Endometrium (tissue), 2 donors: ENCODE measurements at regions not wholly inside any gene's neighbourhood (a gene's known extent, or its start where the extent isn't known, plus 50 kb on each side); places are given as distances from the start of the nearest gene placed in this dataset.
"Not testable (repeated sequence)": the region's sequence is repeated elsewhere in the genome, so short reads cannot be mapped to it uniquely, and the experiment has no call there.

ENCODE experiments used
- FAIRE-seq: peaks from 2 replicates; lab custom pipeline; 2012; peaks lifted over from hg19 to GRCh38; lab: Jason Lieb, UNC
- donor health status: control.
- donor health status: control.

DNA sequence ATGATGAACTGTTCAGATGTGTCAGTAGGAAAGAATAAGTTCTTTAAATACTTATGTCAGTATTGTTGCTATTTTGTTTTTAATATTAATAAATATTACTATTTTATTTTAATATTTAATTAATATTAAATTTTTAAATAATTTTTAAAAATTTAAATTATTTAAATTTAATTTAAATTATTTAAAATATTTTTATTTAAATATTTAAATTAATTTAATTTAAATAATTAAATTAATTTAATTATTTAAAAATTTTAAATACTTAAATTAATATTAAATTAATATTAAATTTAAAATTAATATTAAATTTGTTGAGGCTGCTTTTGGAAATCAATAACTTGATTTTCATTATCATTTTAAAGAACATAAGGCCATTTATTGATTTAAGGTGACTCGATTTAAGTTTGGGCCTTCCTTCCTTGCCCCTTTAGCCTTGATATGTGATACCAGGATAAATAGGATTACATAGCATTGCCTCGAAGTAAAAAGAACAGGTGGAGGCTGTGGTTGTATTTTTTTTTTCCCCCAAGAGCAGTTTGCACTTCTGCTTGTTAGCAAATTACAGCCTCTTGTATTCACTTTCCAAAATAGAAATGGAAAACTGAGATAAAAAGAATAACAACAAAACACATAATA, 915.2 kb downstream of the TTLL7 start:
- FAIRE-seq = peak; percentile 96

- no peak for FAIRE-seq
These were observed 921.5 kb downstream of the TTLL7 start for GRCh38 chr1:83077411-83077810.

DNA sequence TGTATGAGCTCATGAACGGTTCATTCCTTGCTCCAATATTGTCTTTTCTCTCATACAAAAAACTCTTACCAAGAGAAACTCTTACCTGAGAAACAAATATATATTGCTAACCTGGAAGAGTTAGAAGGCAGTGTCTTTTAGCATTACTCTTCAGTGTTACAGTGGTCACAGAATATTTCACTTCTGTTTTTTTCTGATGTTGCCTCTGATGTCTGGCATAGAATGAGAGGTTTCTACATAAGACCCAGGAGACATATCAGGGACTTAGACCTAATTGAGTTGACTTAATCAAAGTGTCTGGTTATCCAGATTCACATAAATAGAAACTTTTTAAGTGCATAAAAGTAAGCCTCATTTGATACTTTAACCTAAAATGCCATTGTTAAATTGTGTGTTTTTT, 923.8 kb downstream of the TTLL7 start:
- FAIRE-seq = no peak

GRCh38 chr1:83067954-83068353, 931.0 kb downstream of the TTLL7 start:
- no peak for FAIRE-seq

- FAIRE-seq = no peak
These were observed 932.8 kb downstream of the TTLL7 start for GRCh38 chr1:83065952-83066727.

- no peak for FAIRE-seq
These were observed 934.2 kb downstream of the TTLL7 start for GRCh38 chr1:83064589-83065242.

DNA sequence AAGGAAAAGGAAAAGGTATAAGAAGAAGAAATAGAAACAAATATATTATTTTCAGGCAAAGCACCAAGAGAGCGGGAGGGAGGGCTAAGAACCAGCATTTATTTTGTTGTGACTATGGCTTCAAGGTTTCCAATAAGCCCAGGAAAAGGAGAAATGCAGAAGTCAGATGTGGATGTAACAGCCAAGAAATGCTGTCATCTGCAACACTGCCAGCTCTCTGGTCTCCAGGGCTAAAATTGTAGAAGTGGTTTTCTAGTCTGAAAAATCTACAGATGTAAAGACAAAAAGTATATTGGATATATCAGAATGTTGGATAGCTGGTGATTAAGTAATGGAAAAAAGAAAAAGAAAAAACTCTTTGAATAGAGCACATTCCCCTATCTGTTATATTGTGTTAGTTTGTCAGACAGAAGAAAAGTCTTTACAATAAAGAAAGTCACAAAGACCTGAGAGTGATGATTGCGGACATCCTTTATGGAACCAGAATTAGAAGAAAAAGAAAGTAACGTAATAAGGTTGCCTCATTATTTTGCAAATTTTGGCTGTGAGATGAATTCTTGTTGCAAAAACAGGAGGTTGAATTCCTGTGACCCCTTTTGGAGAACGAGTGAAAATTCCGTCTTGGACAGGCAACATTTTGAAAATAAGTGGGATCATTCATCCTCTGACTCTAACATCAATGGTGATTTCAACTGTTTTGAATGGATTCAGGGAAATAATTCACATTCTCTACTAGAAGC, 938.1 kb downstream of the TTLL7 start:
- FAIRE-seq = no peak

GRCh38 chr1:83060221-83060620, 938.7 kb downstream of the TTLL7 start:
- no peak for FAIRE-seq

GRCh38 chr1:83058327-83058726, 940.6 kb downstream of the TTLL7 start:
- no peak for FAIRE-seq

GRCh38 chr1:83055391-83056170, 943.4 kb downstream of the TTLL7 start:
- no peak for FAIRE-seq

DNA sequence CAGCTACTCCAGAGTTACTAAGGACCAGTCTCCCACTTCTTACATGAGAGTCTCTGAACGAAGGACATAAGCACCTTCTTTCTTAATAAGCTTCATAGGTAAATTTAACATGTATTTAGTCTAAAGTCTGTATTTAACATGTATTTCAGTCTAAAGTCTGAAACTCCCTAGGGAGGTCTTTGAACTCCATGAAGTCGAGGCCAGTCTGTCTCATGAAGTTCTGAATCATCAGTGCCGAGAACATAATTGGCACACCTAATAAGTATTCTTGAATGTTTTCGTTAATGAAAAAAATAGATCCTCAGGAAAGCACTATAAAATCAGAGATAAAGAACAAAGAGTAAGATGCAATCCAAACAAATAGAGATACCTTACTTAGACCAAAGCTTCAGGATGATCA, 945.5 kb downstream of the TTLL7 start:
- FAIRE-seq = no peak

GRCh38 chr1:83052865-83053264, 946.1 kb downstream of the TTLL7 start:
- no peak for FAIRE-seq

DNA sequence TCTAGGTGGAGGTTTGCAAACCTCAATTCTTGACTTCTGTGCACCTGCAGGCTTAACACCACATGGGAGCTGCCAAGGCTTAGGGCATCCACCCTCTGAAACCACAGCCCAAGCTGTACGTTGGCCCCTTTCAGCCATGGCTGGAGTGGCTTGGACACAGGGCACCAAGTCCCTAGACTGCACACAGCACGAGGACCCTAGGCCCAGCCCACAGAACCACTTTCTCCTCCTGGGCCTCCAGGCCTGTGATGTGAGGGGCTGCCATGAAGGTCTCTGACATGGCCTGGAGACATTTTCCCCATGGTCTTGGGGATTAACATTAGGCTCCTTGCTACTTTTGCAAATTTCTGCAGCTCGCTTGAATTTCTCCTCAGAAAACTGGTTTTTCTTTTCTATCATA, 947.9 kb downstream of the TTLL7 start:
- FAIRE-seq = not testable (repeated sequence)

DNA sequence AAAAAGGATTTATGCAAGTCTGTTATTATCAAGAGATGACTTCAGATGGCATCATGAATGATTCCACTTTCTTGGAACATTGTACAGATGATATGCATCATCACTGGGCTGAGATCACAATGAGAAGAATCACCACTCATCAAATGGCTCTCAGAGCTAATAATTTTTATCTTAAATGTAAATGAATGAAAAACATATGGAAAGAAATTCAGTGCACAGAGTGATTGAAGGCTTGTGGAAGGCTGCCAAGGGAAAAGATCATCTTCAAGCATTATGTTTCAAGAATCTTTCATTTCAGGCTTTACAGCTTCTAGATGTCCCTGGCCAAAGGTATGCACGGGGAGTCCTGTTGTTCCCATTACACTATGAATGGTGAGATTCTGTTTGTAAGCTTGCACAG, 955.7 kb downstream of the TTLL7 start:
- no peak for FAIRE-seq

- FAIRE-seq = not testable (repeated sequence)
These were observed 959.8 kb downstream of the TTLL7 start for GRCh38 chr1:83039091-83039490.

- no peak for FAIRE-seq
These were observed 964.1 kb downstream of the TTLL7 start for GRCh38 chr1:83034851-83035250.

GRCh38 chr1:83033682-83034081, 965.2 kb downstream of the TTLL7 start:
- FAIRE-seq = no peak

DNA sequence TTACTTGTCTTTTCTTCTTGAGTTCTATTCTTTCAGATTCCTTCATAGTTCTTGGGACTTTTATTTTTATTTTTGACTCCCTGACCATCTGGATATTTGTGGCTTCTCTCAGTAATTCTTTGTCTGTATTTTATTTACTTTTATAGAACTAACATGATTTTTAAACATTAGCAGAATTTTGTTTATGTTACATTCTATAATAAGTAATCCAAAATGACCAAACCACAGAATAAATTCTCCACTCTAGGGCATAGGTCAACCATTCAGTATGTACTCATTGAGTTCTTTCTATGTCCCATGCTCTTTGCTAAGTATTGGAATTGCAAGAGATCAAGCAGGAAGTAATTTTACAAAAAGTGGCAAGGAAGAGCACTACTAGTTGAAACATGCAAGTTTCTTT, 969.0 kb downstream of the TTLL7 start:
- peak; percentile 91 for FAIRE-seq

DNA sequence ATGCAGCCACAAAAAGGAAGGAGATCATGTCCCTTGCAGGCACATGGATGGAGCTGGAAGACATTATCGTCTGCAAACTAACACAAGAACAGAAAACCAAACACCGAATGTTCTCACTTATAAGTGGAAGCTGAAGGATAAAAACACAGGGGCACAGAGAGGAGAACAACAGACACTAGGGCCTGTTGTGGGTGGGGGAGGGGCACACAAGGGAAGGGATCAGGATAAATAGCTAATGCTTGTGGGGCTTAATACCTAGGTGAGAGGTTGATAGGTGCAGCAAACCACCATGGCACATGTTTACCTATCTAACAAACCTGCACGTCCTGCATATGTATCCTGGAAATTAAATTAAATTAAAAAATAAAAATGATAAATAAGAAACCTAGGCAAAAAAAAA, 969.9 kb downstream of the TTLL7 start:
- no peak for FAIRE-seq

DNA sequence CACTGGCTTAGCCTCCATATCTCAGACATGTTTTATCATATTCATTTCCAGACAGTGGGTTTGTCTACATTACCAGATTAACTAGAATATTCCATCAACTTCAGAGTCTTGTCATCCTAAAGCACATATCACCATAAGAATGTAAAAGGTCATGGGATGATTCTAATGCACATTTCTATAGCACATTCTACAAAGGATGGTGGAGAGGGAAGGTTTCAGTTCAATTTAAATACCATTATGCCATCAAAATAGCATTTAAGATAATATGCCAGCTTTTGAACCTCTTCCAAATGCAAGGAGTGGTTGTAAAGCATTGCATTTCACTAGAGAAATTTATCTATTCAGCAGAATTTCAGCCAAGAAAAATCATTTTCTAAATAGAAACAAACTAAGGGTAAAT, 970.5 kb downstream of the TTLL7 start:
- no peak for FAIRE-seq

- no peak for FAIRE-seq
These were observed 971.4 kb downstream of the TTLL7 start for GRCh38 chr1:83027511-83027910.

GRCh38 chr1:83026745-83027144, 972.2 kb downstream of the TTLL7 start:
- no peak for FAIRE-seq
